ENCODE measurements at regions not wholly inside any gene's neighbourhood (a gene's known extent, or its start where the extent isn't known, plus 50 kb on each side); places are given as distances from the start of the nearest gene placed in this dataset.

DNA sequence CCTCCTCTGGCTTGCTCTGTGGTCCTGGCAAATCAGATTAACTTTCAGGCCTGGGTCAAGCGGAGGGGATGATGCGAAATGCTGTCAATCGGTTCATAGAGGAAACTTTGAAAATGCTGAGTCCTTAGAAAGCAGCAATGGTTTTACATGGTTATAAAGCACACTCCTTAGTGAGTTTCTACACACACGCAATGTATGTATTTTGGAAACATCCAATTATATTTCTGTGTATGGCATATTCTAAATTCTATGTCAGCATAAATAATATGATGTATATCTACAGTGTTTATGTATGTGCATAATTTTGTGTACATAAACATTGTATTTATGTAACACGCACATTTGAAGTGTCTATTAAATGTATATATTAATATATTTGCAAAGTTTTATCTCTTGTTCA, 118.0 kb upstream of the ARID2 start:
- no peaks in the 10 kb centered on the region for H3K36me3 Mint-ChIP-seq

DNA sequence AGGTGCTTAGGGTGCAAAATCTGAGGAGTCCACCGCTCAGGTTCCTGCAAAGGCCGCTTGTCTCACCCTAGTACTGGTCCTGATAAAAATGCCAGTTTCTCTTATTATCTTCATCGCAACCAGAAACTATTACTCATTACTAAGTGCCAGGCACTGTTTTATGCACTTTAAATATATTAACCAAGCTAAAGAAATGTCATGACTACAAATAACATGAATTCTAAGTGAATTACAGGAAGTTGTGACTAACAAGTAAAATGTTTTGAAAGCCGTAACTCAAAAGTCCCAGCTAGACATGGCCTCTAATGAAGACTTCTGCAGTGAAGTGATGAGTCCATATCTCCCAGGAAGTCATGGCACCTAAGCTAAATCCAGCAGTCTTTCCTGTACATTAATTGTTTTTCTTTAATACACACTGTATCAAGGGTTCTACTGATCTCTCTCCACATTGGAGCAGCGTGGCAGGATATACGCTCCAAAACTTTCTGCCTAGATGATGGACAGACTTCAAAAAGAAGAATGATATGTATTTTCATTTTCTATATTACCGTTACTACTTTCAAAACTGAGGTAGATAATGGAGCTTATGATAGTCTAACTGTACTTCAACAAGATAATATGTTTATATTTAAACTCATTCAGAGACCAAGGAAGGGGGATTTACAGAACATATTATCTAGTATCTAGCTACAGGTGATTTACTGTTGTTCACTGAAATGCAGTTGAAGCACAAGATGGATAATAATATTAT, 117.3 kb upstream of the ARID2 start:
- Mint-ChIP-seq H3K27me3 (peaks cover 10% of the 10 kb centered on the region), H3K9me3 (ENCODE audit: low read depth) (no peaks in the 10 kb centered on the region), H3K4me3 (no peak overlapping the region), H3K4me1 (peaks cover 8% of the 10 kb centered on the region), H3K36me3 (no peaks in the 10 kb centered on the region), H3K27ac (no peak overlapping the region)
- ATAC-seq (peak; percentile 12), DNase-seq (no peak)
- CTCF ChIA-PET: no interaction called here

More for the DNA sequence above, 118.0 kb upstream of the ARID2 start:
- ATAC-seq (no peak), DNase-seq (no peak)
- Mint-ChIP-seq H3K9me3 (ENCODE audit: low read depth) (no peaks in the 10 kb centered on the region), H3K4me3 (no peak overlapping the region), H3K4me1 (peaks cover 8% of the 10 kb centered on the region), H3K27ac (no peak overlapping the region), H3K27me3 (peaks cover 10% of the 10 kb centered on the region)
- CTCF ChIA-PET: no interaction called here

DNA sequence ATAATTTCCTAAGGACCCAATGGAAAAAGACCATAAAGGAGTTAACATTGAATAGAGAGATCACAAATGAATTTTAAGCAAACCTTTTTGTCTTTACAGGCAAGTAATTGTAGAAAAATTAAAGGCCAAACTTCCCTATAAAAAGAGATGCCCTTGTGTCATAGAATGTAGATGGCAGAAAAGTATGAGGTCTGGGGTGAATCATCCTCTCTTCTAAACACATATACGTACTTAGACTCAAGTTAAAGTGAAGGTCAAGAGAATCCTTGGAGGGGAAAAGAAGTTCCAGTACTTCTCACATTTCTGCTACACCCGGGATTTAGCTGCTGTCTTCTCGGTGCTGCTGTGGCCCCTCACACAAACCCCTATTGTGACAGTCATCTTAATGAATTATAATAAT, 116.2 kb upstream of the ARID2 start:
- no peak overlapping the region for H3K27ac Mint-ChIP-seq
- DNase-seq (no peak), ATAC-seq (no peak)
- H3K27me3 Mint-ChIP-seq: peaks cover 10% of the 10 kb centered on the region
- no peaks in the 10 kb centered on the region for H3K36me3 Mint-ChIP-seq
- no peak overlapping the region for H3K4me3 Mint-ChIP-seq
- H3K4me1 Mint-ChIP-seq: peaks cover 8% of the 10 kb centered on the region
- CTCF ChIA-PET: interaction anchor here (1.3 to 1.7 kb wide), 2 partner anchors 15 to 70 kb away, joined by 4 to 5 read pairs; no protein-coding TSS in a partner anchor
- no peaks in the 10 kb centered on the region for H3K9me3 Mint-ChIP-seq (ENCODE audit: low read depth)

DNA sequence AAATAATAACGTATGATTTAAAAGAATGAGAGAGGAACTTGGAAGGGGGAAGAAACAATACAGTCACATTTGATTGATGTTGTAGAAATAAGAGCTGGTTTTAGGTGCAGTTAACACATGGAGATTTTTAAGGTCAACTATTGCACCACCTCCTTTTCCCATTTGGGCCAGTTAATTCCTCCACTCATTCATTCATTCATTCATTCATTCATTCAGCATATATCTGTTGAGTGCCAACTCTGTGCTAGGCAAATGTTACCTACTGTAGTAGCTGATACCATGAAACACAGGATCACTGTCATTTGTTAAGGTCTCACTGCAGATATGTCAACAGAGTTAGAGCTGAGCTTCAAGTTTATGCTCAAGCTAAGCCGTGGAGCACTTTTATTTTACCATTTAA, 115.7 kb upstream of the ARID2 start:
- Mint-ChIP-seq H3K27me3 (peaks cover 10% of the 10 kb centered on the region), H3K27ac (no peak overlapping the region), H3K4me3 (no peak overlapping the region), H3K36me3 (no peaks in the 10 kb centered on the region), H3K9me3 (ENCODE audit: low read depth) (no peaks in the 10 kb centered on the region), H3K4me1 (peaks cover 8% of the 10 kb centered on the region)
- ATAC-seq (no peak), DNase-seq (no peak)
- CTCF ChIA-PET: interaction anchor here (1.3 to 1.7 kb wide), 2 partner anchors 14 to 70 kb away, joined by 4 to 5 read pairs; no protein-coding TSS in a partner anchor

DNA sequence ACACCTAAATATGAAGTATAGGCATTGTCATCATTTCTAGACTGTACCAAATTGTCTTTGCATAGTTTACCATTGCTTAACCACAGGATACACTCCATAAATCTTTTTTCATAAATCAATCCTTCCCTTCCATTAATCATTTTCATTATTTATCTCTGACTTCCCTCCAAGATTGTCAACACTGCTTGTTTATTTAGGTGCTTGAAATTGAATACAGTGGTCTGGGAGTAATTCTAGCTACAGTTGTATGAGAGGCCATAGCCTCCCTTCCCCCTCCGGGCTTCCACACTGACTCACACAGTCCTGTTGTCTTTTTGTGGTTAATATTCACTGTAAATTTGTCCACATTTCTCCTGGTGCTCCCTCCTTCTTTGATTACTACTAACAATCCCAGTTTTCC, 114.2 kb upstream of the ARID2 start:
- CTCF ChIA-PET: no interaction called here
- no peaks in the 10 kb centered on the region for H3K9me3 Mint-ChIP-seq (ENCODE audit: low read depth)
- no peak overlapping the region for H3K27ac Mint-ChIP-seq
- H3K36me3 Mint-ChIP-seq: no peaks in the 10 kb centered on the region
- H3K4me3 Mint-ChIP-seq: no peak overlapping the region
- H3K4me1 Mint-ChIP-seq: peaks cover 8% of the 10 kb centered on the region
- peaks cover 19% of the 10 kb centered on the region for H3K27me3 Mint-ChIP-seq
- ATAC-seq (no peak), DNase-seq (no peak)

DNA sequence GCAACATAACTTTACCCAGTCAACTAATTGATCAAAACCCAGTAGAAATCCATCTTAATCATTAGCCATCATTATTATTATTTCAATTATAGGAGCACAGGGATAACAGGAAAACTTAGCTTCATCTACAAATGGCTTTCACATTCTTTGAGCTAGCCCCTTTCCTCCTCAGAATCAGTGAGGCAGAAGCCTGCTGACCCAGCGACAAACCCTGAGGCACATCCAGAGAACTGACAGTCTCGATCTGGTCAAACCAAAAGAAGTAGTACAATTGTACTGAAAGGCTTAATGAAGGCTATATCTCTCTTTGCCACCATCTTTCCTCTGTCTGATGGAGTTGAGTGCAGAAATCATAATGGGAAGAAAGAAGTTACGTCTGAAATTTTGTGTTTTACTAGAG, 109.8 kb upstream of the ARID2 start:
- CTCF ChIA-PET: interaction anchor here (1.7 to 2.3 kb wide), 2 partner anchors 13 to 76 kb away, joined by 4 to 6 read pairs; no protein-coding TSS in a partner anchor
- Mint-ChIP-seq H3K4me1 (no peaks in the 10 kb centered on the region), H3K27me3 (peaks cover 32% of the 10 kb centered on the region), H3K27ac (no peak overlapping the region), H3K9me3 (ENCODE audit: low read depth) (no peaks in the 10 kb centered on the region), H3K4me3 (no peak overlapping the region), H3K36me3 (no peaks in the 10 kb centered on the region)
- ATAC-seq (no peak), DNase-seq (no peak)

DNA sequence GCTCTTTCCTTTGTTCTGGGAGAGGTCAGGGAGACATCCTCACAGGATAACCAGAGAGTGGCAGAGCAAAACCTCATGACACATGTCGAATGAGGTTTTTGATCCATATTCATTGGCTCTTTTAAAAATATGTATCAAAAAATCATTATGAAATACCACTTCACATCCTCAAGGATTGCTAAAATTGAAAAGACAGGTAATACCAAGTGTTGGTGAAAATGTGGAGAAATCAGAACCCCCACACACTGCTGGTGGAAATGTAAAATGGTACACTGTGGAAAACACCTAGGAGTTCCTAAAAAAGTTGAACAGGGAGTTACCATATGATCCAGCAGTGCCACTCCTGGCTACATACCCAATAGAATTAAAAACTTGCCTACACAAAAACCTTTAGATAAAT, 107.8 kb upstream of the ARID2 start:
- Mint-ChIP-seq H3K27ac (no peak overlapping the region), H3K36me3 (no peaks in the 10 kb centered on the region), H3K4me3 (no peak overlapping the region), H3K27me3 (peaks cover 25% of the 10 kb centered on the region), H3K9me3 (ENCODE audit: low read depth) (no peaks in the 10 kb centered on the region), H3K4me1 (no peaks in the 10 kb centered on the region)
- ATAC-seq (no peak), DNase-seq (no peak)
- CTCF ChIA-PET: no interaction called here

DNA sequence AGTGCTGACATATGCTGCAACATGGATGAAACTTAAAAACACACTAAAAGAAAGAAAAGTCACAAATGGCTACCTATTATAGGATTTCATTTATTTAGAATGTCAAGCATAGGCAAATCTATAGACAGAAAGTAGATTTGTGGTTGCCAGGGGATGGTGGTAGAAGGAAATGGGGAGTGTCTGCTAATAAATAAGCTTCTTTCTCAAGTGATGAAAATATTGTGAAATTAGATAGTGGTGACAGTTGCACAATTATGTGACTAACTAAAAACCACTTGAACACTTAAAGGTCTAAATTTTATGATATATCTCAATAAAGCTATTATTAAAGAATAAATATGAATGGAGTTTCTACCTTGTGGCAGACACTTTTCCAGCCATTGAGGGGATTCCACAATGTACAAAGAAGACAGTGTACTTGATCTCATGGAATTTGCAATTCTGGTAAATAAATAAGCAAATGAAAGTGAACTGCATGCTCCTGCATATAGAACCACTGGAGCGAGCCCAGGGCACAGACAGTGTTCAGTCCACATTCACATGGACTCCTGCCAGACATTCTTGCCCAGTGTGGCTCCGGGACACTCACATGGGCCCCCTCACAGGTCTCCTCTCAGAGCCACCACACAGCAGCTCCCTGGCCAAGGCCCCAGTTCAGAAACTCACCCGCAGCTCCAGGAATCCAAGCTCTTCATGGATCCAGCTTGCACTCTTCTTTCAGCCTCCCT, 107.1 kb upstream of the ARID2 start:
- DNase-seq (no peak), ATAC-seq (no peak)
- CTCF ChIA-PET: no interaction called here
- Mint-ChIP-seq H3K36me3 (no peaks in the 10 kb centered on the region), H3K27ac (no peak overlapping the region), H3K4me3 (no peak overlapping the region), H3K27me3 (peaks cover 31% of the 10 kb centered on the region), H3K4me1 (no peaks in the 10 kb centered on the region), H3K9me3 (ENCODE audit: low read depth) (no peaks in the 10 kb centered on the region)

DNA sequence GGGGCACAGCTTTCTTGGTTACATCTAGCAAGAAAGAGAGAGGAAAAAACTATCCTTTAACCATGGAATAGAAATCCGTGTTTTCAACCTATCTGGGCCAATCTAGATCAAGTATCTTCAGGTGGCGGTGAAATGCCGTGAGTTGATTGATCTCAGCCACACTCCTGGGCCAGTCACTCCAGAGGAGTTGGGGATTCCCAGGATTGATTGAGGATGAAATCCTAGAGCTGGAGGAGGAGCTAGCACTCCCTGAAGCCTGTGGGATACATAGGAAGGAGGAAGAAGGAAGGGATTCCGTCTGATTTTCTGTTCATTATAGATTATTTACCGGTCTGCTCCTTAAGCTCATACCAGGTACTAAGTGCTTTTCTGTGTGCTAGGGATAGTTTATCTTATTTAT, 106.3 kb upstream of the ARID2 start:
- Mint-ChIP-seq H3K4me3 (no peak overlapping the region), H3K9me3 (ENCODE audit: low read depth) (no peaks in the 10 kb centered on the region), H3K27me3 (peaks cover 37% of the 10 kb centered on the region), H3K36me3 (no peaks in the 10 kb centered on the region), H3K27ac (no peak overlapping the region), H3K4me1 (no peaks in the 10 kb centered on the region)
- CTCF ChIA-PET: no interaction called here
- ATAC-seq (no peak), DNase-seq (no peak)

DNA sequence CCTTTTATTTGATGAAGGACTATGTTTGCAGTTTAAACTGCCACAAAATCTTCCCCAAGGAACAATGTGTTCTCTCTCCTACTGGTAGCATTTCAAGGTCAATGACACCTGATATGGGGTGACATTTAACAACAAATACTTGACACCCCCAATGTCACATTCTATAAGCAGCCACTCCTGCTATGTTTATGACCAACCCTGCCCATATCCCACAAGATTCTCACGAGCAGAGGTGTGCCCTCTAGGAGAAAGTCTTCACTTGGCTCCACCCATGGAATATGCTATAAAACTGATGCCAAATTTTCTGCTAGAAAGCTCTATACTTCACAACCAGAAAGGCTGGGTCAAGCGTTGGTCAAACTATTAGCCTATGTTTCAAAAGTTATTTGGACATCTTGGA, 105.6 kb upstream of the ARID2 start:
- Mint-ChIP-seq H3K27ac (no peak overlapping the region), H3K4me1 (no peaks in the 10 kb centered on the region), H3K27me3 (peaks cover 41% of the 10 kb centered on the region), H3K9me3 (ENCODE audit: low read depth) (no peaks in the 10 kb centered on the region), H3K4me3 (no peak overlapping the region), H3K36me3 (no peaks in the 10 kb centered on the region)
- CTCF ChIA-PET: no interaction called here
- no peak for DNase-seq
- ATAC-seq: no peak

DNA sequence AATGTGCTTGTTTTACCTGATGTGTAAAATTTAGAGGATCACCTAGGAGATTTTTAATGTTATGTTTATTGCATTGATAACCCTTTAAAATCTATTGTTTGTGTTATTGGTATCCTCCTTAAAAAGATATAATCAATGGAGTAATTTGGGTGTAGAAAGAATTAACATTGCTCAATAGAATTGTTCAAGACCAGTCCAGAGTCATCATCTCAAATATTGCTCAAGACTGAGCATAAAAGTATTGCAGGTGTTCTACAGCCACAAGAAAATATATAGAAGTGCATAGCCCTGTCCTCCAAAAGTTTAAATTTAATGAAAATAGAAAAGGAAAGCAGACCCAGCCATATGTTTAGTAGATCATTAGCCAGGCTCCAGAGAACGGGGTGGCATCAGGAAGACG, 102.5 kb upstream of the ARID2 start:
- Mint-ChIP-seq H3K36me3 (no peaks in the 10 kb centered on the region), H3K4me1 (peaks cover 4% of the 10 kb centered on the region), H3K27ac (no peak overlapping the region), H3K27me3 (peaks cover 45% of the 10 kb centered on the region), H3K4me3 (no peak overlapping the region), H3K9me3 (ENCODE audit: low read depth) (no peaks in the 10 kb centered on the region)
- ATAC-seq: no peak
- DNase-seq: no peak
- CTCF ChIA-PET: no interaction called here

DNA sequence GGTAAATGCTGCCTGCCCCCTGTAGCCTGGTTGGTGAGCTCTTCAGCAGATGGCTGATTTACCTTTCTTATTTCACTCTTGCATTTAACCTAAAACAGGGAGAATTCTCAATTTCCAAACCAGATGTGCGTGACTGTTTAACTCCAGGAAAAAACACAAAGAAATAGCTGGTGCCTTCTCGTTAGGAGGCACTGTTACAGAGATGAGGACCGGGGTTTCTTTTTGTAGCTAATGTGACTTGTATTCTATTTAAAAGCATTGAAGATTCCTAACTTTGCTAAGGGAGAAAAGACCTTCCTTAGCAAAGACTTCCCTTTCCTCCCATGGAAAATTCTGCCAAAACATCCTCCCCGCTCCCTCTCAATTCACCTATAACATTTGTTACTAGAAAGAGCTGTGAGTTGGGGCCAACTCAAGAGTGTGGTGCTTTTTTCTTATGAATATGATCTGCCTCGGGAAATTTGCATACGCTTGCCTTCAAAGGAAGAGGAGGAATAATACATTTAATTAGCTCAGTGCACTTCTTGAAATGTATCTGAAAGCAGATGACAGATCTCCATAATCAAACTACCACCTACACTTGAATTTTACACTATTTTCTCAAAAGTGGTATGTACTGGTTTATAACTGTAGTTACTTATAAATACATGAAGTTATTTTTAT, 102.0 kb upstream of the ARID2 start:
- H3K36me3 Mint-ChIP-seq: no peaks in the 10 kb centered on the region
- H3K27me3 Mint-ChIP-seq: peaks cover 43% of the 10 kb centered on the region
- no peak overlapping the region for H3K27ac Mint-ChIP-seq
- DNase-seq: no peak
- H3K4me1 Mint-ChIP-seq: peaks cover 4% of the 10 kb centered on the region
- no peaks in the 10 kb centered on the region for H3K9me3 Mint-ChIP-seq (ENCODE audit: low read depth)
- ATAC-seq: no peak
- H3K4me3 Mint-ChIP-seq: no peak overlapping the region
- CTCF ChIA-PET: interaction anchor here (2.1 kb wide), 1 partner anchor 14 kb away, joined by 5 read pairs; no protein-coding TSS in a partner anchor

DNA sequence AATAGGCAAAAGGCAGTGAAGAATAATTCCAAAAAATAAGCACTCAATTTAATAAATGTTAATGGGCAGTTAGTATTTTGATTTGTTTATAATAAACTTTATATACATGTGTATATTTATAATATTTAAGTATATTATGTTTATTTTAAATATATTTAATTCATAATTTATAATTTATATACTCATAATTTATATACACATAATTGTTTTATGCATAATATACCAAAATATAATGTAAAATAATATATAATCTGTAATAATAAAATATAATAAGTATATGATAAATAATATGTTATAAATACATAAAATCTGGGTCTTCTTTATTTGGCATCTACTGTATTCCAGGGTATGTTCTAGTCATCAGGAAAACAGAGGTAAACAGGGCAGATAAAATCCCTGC, 100.2 kb upstream of the ARID2 start:
- H3K27ac Mint-ChIP-seq: no peak overlapping the region
- DNase-seq: no peak

DNA sequence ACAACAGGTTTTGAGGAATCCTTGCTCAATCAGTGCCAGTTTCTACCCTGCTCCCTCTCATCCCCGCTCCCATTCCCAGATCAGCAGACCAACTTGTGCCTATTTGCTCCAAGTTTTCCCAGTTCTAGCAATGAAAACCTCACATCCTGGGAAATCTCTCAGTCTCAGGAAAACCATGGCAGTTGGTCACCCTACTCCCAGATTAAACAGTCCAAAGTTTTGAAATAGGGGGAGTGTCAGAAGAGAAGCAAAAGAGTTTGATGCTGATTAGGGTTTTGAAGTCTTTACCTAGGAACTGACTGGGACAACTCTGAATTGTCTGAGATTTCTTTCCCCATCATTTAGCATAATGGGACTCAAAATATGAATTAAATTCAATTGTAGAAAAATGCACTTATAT, 95.8 kb upstream of the ARID2 start:
- H3K27me3 Mint-ChIP-seq: peaks cover 28% of the 10 kb centered on the region
- no peak overlapping the region for H3K27ac Mint-ChIP-seq
- CTCF ChIA-PET: no interaction called here
- DNase-seq (no peak), ATAC-seq (no peak)
- peaks cover 16% of the 10 kb centered on the region for H3K4me1 Mint-ChIP-seq
- H3K4me3 Mint-ChIP-seq: no peak overlapping the region
- no peaks in the 10 kb centered on the region for H3K9me3 Mint-ChIP-seq (ENCODE audit: low read depth)
- peaks cover 1% of the 10 kb centered on the region for H3K36me3 Mint-ChIP-seq

More for the DNA sequence above, 100.2 kb upstream of the ARID2 start:
- no peaks in the 10 kb centered on the region for H3K36me3 Mint-ChIP-seq
- H3K4me3 Mint-ChIP-seq: no peak overlapping the region
- H3K9me3 Mint-ChIP-seq (ENCODE audit: low read depth): no peaks in the 10 kb centered on the region
- H3K27me3 Mint-ChIP-seq: peaks cover 44% of the 10 kb centered on the region
- CTCF ChIA-PET: interaction anchor here (2.1 kb wide), 1 partner anchor 16 kb away, joined by 5 read pairs; no protein-coding TSS in a partner anchor
- peaks cover 8% of the 10 kb centered on the region for H3K4me1 Mint-ChIP-seq
- no peak for ATAC-seq
